Psoas muscle (tissue), 7 donors: ENCODE measurements at regions not wholly inside any gene's neighbourhood (a gene's known extent, or its start where the extent isn't known, plus 50 kb on each side); places are given as distances from the start of the nearest gene placed in this dataset.

Experiments
- ATAC-seq, 4 donors: fragments of 200-7000 bp; cut with Tn5 transposase; one replicate each; pipeline ENCODE4 v1.9.1; 2020; ENCODE audit warnings: moderate library complexity in 3 of 4, mild to moderate bottlenecking in 2 of 4
- DNase-seq, 2 donors: peaks; one replicate each; pipeline ENCODE4 v3.0.0-alpha.2; 2020
- H3K27ac ChIP-seq: fragments of 200-600 bp; one replicate; pipeline ENCODE4 v1.8.0; 2022
- H3K27me3 ChIP-seq, 3 donors: fragments of 200-600 bp in 1 of 3; one replicate each; pipeline versions ENCODE4 v1.6.1 to v1.8.0; 2013 to 2022; ENCODE audit warnings: low read length in 2 of 3, mild to moderate bottlenecking in 2 of 3, moderate library complexity in 1 of 3; ENCODE audit not compliant: insufficient read depth in 3 of 3
- H3K36me3 ChIP-seq, 2 donors: fragments of 200-600 bp in 1 of 2; one replicate each; pipeline versions ENCODE4 v1.6.1 to v1.8.0; 2013 to 2022; ENCODE audit warnings: low read depth in 1 of 2, mild to moderate bottlenecking in 1 of 2, moderate library complexity in 1 of 2; ENCODE audit not compliant: insufficient read depth in 1 of 2
- H3K4me1 ChIP-seq: fragments of 200-600 bp; one replicate; pipeline ENCODE4 v1.8.0; 2022
- H3K4me3 ChIP-seq: fragments of 200-600 bp; one replicate; pipeline ENCODE4 v1.8.0; 2022; ENCODE audit warnings: mild to moderate bottlenecking
- H3K9me3 ChIP-seq: fragments of 200-600 bp; one replicate; pipeline ENCODE4 v1.8.0; 2022
- WGBS, 3 donors: extraction: QIAGEN DNeasy Blood & Tissue Kit; methylation state at CpG; one replicate each; pipeline versions ENCODE4 v1.1.6 to v1.1.7; 2013; 5-methylcytosine and 5-hydroxymethylcytosine counted together
- intact Hi-C, 2 donors: fragments of 100-400 bp; cut with DNase I; formaldehyde crosslinking; loops; one replicate each; pipeline versions ENCODE4 v1.11.0 to v1.14.2; 2022
- TF ChIP-seq, protein P1 (sequence below): fragments of 200-600 bp; IDR thresholded peaks from one replicate; pipeline ENCODE4 v1.8.0; 2022; ENCODE audit warnings: antibody characterized with exemption
- donor health status: healthy with polysubstance abuse.
- donor health status: DM: no; HTN: no; CAD: no; lungs with moderate emphysema.
- donor health status: Bipolar disorder and iron deficiency.
- donor health status: healthy.
- donor health status: DM: yes; HTN: yes; CAD: no.
- donor health status: DM: no; HTN: no; CAD: no.
- donor health status: DM: yes; HTN: yes; CAD: no.

DNA sequence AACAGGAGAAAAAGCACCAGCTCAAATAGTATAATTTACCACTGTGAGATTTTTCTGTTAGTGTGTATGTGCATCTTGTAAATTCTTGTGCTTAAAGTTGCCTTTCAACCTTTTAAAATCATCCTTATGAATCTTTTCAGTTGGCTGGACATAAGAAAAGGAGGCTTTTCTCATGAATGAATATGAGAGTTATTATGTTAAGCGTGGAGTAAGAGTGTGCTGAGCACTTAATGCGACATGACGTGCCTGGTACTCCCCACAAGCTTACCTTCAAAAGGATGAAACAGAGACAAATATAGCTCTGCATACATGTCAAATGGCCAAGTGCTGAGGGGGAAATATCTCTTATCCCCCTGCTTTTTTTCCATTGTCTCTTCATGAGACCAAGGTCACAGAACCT, 85.3 kb upstream of the ADGRL2 start:
- Histone ChIP-seq H3K4me1 (no peaks in the 10 kb centered on the region), H3K27me3 (no peaks in the 10 kb centered on the region), H3K4me3 (no peak overlapping the region), H3K9me3 (no peaks in the 10 kb centered on the region), H3K36me3 (no peaks in the 10 kb centered on the region), H3K27ac (no peak overlapping the region)
- TF ChIP-seq, protein P1, sequence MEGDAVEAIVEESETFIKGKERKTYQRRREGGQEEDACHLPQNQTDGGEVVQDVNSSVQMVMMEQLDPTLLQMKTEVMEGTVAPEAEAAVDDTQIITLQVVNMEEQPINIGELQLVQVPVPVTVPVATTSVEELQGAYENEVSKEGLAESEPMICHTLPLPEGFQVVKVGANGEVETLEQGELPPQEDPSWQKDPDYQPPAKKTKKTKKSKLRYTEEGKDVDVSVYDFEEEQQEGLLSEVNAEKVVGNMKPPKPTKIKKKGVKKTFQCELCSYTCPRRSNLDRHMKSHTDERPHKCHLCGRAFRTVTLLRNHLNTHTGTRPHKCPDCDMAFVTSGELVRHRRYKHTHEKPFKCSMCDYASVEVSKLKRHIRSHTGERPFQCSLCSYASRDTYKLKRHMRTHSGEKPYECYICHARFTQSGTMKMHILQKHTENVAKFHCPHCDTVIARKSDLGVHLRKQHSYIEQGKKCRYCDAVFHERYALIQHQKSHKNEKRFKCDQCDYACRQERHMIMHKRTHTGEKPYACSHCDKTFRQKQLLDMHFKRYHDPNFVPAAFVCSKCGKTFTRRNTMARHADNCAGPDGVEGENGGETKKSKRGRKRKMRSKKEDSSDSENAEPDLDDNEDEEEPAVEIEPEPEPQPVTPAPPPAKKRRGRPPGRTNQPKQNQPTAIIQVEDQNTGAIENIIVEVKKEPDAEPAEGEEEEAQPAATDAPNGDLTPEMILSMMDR: no peak
- 91% methylated on average over 3 of the region's 3 CpGs for WGBS, 3 donors
- intact Hi-C loops: no loop called here
- no peak for DNase-seq
- ATAC-seq: no peak

DNA sequence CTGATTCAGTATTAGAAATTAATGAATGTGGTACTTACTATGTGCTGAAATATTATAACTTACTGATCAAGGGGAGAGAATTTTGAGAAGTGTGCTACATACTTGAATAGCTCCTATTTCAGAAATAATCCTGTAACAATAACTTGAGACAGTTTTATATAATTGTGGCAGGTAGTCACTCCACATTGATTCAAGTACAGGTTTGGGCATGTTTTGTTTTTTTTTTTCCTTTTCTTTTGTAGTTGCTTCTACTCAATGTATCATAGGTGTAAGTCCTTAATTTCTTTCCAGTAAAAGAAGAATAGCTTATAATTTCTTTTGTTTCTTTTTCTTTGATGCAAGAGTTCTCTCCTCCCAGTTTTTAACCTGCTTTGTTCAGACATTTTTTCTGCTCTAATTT, 86.1 kb upstream of the ADGRL2 start:
- Histone ChIP-seq H3K27me3 (no peaks in the 10 kb centered on the region), H3K4me1 (no peaks in the 10 kb centered on the region), H3K27ac (no peak overlapping the region), H3K36me3 (no peaks in the 10 kb centered on the region), H3K9me3 (no peaks in the 10 kb centered on the region), H3K4me3 (no peak overlapping the region)
- intact Hi-C loops: no loop called here
- TF ChIP-seq, protein P1: no peak
- ATAC-seq: no peak
- no peak for DNase-seq

DNA sequence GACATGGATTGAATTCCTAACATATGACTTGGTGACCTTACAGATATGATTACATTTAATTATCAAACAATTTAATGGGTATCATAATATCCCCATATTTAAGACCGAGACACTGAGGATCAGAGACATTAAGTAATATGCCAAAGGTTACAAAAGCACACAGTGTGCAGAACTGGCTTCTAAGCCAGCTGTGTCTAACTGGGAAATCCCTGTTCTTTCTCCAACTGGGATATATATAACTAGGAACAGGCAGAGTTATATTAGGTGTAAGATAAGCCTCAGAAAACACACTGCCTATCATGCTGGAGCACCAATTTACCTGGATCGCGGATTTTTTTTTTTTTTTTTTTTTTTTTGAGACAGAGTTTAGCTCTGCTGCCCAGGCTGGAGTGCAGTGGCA, 88.3 kb upstream of the ADGRL2 start:
- WGBS, 3 donors: 81 to 92% (median 86%) methylated on average over 3 of the region's 3 CpGs
- TF ChIP-seq, protein P1: no peak

DNA sequence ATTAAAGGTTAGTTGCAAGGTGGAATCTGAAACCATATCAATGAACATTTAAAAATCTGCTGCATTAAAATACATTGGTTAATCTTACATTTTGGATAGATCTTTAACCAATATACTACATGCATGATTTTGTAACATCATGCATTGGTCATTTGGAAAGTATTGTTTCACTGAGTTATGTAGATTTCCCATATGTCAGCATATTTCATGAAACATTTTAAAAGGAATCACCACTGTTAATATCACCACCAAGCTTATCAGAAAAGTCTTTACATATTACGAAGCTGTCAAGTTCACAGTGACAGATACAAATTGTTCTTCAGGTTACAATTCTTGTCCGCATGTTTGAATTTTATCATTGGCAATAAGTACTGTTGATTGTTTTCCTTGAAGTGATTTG, 89.9 kb upstream of the ADGRL2 start:
- TF ChIP-seq, protein P1: no peak
- ATAC-seq: no peak
- no peak for DNase-seq

More for the DNA sequence above, 88.3 kb upstream of the ADGRL2 start:
- intact Hi-C loops: no loop called here
- Histone ChIP-seq H3K27ac (no peak overlapping the region), H3K9me3 (no peaks in the 10 kb centered on the region), H3K36me3 (no peaks in the 10 kb centered on the region), H3K4me1 (no peaks in the 10 kb centered on the region), H3K4me3 (no peak overlapping the region), H3K27me3 (no peaks in the 10 kb centered on the region)
- no peak for ATAC-seq
- no peak for DNase-seq

DNA sequence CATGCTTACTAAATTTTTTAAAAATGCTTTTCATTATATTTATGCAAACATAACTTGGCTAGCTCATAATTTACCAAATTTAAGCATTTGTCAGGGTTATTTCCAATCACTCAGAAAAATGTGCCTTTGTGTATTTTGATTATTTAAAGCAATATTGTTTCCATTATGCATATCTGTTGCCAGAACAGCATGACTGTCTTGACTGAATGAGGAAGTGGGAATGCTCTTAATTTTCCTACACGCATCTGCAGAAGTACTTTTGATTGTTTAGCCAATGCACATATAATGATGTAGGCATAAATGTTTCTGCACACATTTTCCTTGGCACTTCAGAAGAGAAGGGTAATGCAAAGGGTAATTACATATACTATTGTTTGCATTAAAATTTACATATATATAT, 92.5 kb upstream of the ADGRL2 start:
- H3K27ac ChIP-seq: no peak overlapping the region
- intact Hi-C loops: no loop called here
- WGBS, 3 donors: 64 to 69% (median 66%) methylated on average over 1 of the region's 1 CpG
- no peaks in the 10 kb centered on the region for H3K4me1 ChIP-seq
- ATAC-seq: no peak
- TF ChIP-seq, protein P1: no peak
- no peak for DNase-seq
- no peaks in the 10 kb centered on the region for H3K27me3 ChIP-seq
- no peaks in the 10 kb centered on the region for H3K36me3 ChIP-seq
- no peaks in the 10 kb centered on the region for H3K9me3 ChIP-seq
- H3K4me3 ChIP-seq: no peak overlapping the region

More for the DNA sequence above, 89.9 kb upstream of the ADGRL2 start:
- no peaks in the 10 kb centered on the region for H3K4me1 ChIP-seq
- no peak overlapping the region for H3K4me3 ChIP-seq
- intact Hi-C loops: no loop called here
- H3K27me3 ChIP-seq: no peaks in the 10 kb centered on the region
- no peak overlapping the region for H3K27ac ChIP-seq
- H3K9me3 ChIP-seq: no peaks in the 10 kb centered on the region
- WGBS, 3 donors: 75 to 85% (median 84%) methylated on average over 2 of the region's 2 CpGs
- H3K36me3 ChIP-seq: no peaks in the 10 kb centered on the region
